Gastrocnemius medialis (tissue), 4 donors: ENCODE measurements at regions not wholly inside any gene's neighbourhood (a gene's known extent, or its start where the extent isn't known, plus 50 kb on each side); places are given as distances from the start of the nearest gene placed in this dataset.

Source experiments
- ATAC-seq, 2 donors: fragments of 150-250 bp; one replicate each; pipeline ENCODE4 v1.9.1; 2016
- DNase-seq, 2 donors: peaks; one replicate each; pipeline ENCODE4 v3.0.0-alpha.2; 2019
- H3K27ac ChIP-seq, 4 donors: fragments of 200-600 bp; sonication (generic); 1 replicate in 1 of 4; 2 replicates in 3 of 4; pipeline ENCODE4 v1.5.1; 2016 to 2018; ENCODE audit warnings: mild to moderate bottlenecking in 2 of 4, moderate library complexity in 1 of 4
- H3K27me3 ChIP-seq, 3 donors: fragments of 200-600 bp; sonication (generic) in 2 of 3; 1 replicate in 1 of 3; 2 replicates in 2 of 3; pipeline versions ENCODE4 v1.5.1 to v1.6.0; 2016 to 2019; ENCODE audit warnings: mild to moderate bottlenecking in 1 of 3, moderate library complexity in 1 of 3
- H3K36me3 ChIP-seq, 2 donors: fragments of 200-600 bp; sonication (generic) in 1 of 2; one replicate each; pipeline ENCODE4 v1.5.1; 2017 to 2018
- H3K4me1 ChIP-seq, 2 donors: fragments of 200-600 bp; sonication (generic) in 1 of 2; one replicate each; pipeline ENCODE4 v1.5.1; 2016 to 2017; ENCODE audit warnings: mild to moderate bottlenecking in 2 of 2
- H3K4me3 ChIP-seq, 4 donors: fragments of 200-600 bp; sonication (generic) in 3 of 4; 1 replicate in 1 of 4; 2 replicates in 3 of 4; pipeline ENCODE4 v1.5.1; 2016 to 2019; ENCODE audit warnings: mild to moderate bottlenecking in 2 of 4
- H3K9me3 ChIP-seq, 3 donors: fragments of 200-600 bp; sonication (generic) in 2 of 3; 1 replicate in 1 of 3; 2 replicates in 2 of 3; pipeline ENCODE4 v1.5.1; 2016 to 2019
- POLR2A ChIP-seq, 2 donors: fragments of 450-650 bp; IDR thresholded peaks; one replicate each; pipeline ENCODE4 v1.6.1; 2017; ENCODE audit warnings: antibody characterized with exemption in 2 of 2, mild to moderate bottlenecking in 2 of 2, moderate library complexity in 2 of 2
- in situ Hi-C, 4 donors: fragments of 200-750 bp; cut with MboI; loops; one replicate each; pipeline versions ENCODE4 v1.15.0 to v1.8.0; 2017; ENCODE audit warnings: low sequenced_read_pairs in 4 of 4
- intact Hi-C: fragments of 100-400 bp; cut with DNase I; formaldehyde crosslinking; loops from one replicate; pipeline ENCODE4 v1.15.1; 2023; ENCODE audit warnings: low total_unique reads
- TF ChIP-seq, protein P1 (sequence below), 5 experiments: fragments of 450-650 bp in 3 of 5; fragments of 200-600 bp in 2 of 5; sonication (generic) in 2 of 5; IDR thresholded peaks in 4 of 5; conservative IDR thresholded peaks in 1 of 5; 1 replicate in 4 of 5; 2 replicates in 1 of 5; pipeline ENCODE4 v1.5.1; 2016 to 2019; ENCODE audit warnings: antibody characterized with exemption in 5 of 5, mild to moderate bottlenecking in 3 of 5, moderate library complexity in 3 of 5

DNA sequence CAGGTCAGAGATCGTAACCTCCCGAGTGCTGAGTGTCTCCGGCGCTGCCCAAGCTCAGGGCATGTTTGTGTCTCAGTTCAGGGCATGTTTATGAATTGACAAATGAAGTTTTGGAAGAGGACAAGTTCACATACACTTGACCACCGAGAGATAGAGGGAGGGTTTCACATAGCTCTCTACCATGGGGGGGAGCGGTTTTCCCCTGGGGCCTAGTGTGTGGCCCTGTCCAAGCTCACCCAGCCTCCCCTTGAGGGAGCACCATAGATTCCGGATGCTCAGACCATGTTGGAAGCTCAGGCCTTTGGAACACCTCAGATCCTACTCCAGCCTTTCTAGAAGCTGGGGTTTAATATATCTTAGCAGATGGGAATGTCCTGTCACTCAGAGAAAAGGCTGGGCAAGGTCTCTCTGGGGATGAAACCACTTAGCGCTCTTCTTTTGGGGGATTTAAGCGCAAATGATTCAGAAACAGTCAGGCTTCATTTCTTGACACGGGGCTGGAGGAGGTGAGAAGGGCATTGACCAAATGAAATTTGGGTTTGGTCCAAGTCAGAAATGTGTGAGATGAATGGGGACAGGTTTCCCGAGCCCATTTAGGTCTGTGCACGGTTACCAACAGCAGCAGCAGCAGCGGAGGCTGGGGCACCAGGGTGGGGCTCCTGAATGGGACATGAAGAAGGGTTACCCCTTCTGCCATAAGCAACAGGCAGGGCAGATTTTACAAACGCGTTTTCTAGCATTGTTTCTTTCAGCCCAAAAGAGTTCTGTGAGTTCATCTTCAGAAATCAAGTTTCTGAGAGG, 96.6 kb downstream of the METRNL start:
- H3K4me3 ChIP-seq: no peak overlapping the region
- H3K27me3 ChIP-seq: no peaks in the 10 kb centered on the region
- in situ Hi-C loops: no loop called here
- no peaks in the 10 kb centered on the region for H3K9me3 ChIP-seq
- TF ChIP-seq, protein P1, sequence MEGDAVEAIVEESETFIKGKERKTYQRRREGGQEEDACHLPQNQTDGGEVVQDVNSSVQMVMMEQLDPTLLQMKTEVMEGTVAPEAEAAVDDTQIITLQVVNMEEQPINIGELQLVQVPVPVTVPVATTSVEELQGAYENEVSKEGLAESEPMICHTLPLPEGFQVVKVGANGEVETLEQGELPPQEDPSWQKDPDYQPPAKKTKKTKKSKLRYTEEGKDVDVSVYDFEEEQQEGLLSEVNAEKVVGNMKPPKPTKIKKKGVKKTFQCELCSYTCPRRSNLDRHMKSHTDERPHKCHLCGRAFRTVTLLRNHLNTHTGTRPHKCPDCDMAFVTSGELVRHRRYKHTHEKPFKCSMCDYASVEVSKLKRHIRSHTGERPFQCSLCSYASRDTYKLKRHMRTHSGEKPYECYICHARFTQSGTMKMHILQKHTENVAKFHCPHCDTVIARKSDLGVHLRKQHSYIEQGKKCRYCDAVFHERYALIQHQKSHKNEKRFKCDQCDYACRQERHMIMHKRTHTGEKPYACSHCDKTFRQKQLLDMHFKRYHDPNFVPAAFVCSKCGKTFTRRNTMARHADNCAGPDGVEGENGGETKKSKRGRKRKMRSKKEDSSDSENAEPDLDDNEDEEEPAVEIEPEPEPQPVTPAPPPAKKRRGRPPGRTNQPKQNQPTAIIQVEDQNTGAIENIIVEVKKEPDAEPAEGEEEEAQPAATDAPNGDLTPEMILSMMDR (IDR thresholded peaks at IDR 0.05 in 4 of 5, conservative IDR thresholded peaks at IDR 0.05 in 1 of 5): no peak
- TF ChIP-seq POLR2A (IDR thresholded peaks at IDR 0.05): no peak
- ATAC-seq: no peak
- intact Hi-C loops: no loop called here
- no peaks in the 10 kb centered on the region for H3K36me3 ChIP-seq
- H3K4me1 ChIP-seq: no peaks in the 10 kb centered on the region
- no peak overlapping the region for H3K27ac ChIP-seq
- peak in 1 of 2 donors; percentile 6 for DNase-seq

DNA sequence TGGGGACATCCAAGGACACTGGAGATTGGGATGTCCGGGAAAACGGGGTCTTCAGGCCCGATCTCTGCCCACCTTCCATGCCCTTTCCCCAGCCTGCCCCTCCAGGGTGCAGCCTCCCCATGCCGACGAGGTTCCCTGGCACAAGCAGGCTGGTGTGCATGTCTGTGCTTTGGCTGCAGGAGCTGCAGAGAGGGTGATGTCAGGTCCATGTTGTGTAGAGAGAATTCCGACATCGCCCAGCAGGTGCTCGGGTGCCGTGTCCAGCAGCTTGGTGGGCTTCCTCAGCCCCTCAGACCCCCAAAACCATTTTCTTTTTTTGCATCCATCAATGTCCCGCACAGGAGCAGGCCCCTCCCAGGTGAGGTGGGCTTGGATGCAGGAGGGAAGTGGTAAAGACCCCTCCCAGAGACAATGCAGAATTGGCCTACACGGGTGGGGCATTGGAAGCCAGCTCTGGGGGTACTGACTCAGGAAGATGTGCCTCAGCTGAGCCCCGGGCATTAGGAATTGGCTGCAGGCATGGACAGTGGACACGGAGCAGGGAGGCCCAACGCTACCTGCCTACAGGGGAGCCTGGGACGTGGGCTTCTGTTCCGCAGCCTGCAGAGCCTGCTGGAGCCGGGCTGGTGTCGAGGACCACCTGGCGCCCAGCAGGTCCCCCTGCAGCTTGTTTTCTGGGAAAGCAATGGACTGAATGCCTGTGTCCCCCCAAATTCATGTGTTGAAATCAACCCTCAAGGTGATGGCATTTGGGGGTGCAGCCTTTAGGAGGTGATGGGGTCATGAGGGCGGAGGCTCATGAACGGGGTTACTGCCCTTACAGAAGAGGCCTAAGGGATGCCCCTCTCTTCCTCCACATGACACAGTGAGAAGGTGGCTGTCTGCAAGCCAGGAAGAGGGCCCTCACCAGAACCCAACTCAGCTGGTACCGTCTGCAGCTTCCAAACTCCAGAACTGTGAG, 97.5 kb downstream of the METRNL start:
- H3K27me3 ChIP-seq: no peaks in the 10 kb centered on the region
- H3K27ac ChIP-seq: no peak overlapping the region
- H3K9me3 ChIP-seq: no peaks in the 10 kb centered on the region
- H3K4me1 ChIP-seq: no peaks in the 10 kb centered on the region
- H3K4me3 ChIP-seq: no peak overlapping the region
- in situ Hi-C loops (no loop called here), intact Hi-C loops (no loop called here)
- DNase-seq (peak in 1 of 2 donors; percentile 6), ATAC-seq (no peak)
- TF ChIP-seq, protein P1 (IDR thresholded peaks at IDR 0.05 in 4 of 5, conservative IDR thresholded peaks at IDR 0.05 in 1 of 5): no peak
- TF ChIP-seq POLR2A (IDR thresholded peaks at IDR 0.05): no peak
- H3K36me3 ChIP-seq: no peaks in the 10 kb centered on the region

GRCh38 chr17:83177611-83178532, 98.5 kb downstream of the METRNL start:
- Histone ChIP-seq H3K27me3 (no peaks in the 10 kb centered on the region), H3K4me1 (no peaks in the 10 kb centered on the region), H3K36me3 (no peaks in the 10 kb centered on the region), H3K9me3 (no peaks in the 10 kb centered on the region), H3K4me3 (no peak overlapping the region), H3K27ac (no peak overlapping the region)
- TF ChIP-seq, protein P1 (IDR thresholded peaks at IDR 0.05 in 4 of 5, conservative IDR thresholded peaks at IDR 0.05 in 1 of 5): no peak
- no peak for TF ChIP-seq POLR2A (IDR thresholded peaks at IDR 0.05)
- in situ Hi-C loops (no loop called here), intact Hi-C loops (no loop called here)
- no peak for ATAC-seq
- peak; percentile 1 to 7 for DNase-seq

GRCh38 chr17:83178533-83179304, 99.3 kb downstream of the METRNL start:
- intact Hi-C loops (no loop called here), in situ Hi-C loops (no loop called here)
- Histone ChIP-seq H3K4me3 (no peak overlapping the region), H3K36me3 (no peaks in the 10 kb centered on the region), H3K4me1 (no peaks in the 10 kb centered on the region), H3K27ac (no peak overlapping the region), H3K27me3 (no peaks in the 10 kb centered on the region), H3K9me3 (no peaks in the 10 kb centered on the region)
- no peak for ATAC-seq
- TF ChIP-seq, protein P1 (IDR thresholded peaks at IDR 0.05 in 4 of 5, conservative IDR thresholded peaks at IDR 0.05 in 1 of 5): no peak
- no peak for TF ChIP-seq POLR2A (IDR thresholded peaks at IDR 0.05)
- DNase-seq: peak in 1 of 2 donors; percentile 6
